HG03025 (cell line): ENCODE measurements at regions not wholly inside any gene's neighbourhood (a gene's known extent, or its start where the extent isn't known, plus 50 kb on each side); places are given as distances from the start of the nearest gene placed in this dataset.

Experiments
- ATAC-seq: cut with Tn5 transposase; IDR thresholded peaks from one replicate; pipeline ENCODE4 v1.9.1; 2021; ENCODE audit warnings: mild to moderate bottlenecking, moderate library complexity; ENCODE audit not compliant: unreplicated experiment, low FRiP score

DNA sequence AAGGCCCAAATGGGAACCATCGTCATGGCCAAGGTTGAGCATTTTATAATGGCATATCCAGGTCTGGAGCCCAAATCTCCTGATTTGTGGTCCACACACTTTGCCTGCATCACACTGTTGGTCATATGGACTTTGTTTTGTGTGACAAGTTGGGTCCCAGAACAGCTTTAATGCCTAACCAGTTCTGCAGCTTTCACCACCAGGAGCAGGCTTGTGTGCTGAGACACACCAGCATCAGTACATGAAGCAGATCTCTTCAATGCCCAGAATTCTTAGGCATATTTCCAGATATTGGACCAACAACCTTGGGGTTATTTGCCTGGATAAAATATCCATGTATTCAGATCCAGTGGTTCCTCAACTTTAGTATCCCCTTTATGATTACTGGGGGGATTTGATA lies 371.3 kb downstream of the FBXW7 start:
- no peak for ATAC-seq

DNA sequence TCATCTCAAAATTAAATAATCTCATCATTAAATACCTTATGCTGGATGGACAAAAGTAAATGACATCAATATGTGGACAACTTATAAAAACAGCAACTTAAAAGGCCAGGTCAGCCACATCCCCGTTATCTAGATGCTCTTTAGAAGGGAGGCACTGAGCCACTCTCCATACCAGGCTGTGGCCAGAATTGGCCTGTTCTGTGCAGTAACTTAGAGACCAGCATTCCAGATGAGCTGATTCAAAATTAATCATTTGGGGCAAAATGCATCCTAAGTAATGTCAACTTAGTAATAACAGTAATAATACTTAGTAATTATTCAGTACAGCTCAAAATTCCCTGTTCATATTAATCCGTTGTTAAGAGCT lies 373.6 kb downstream of the FBXW7 start:
- ATAC-seq: no peak

DNA sequence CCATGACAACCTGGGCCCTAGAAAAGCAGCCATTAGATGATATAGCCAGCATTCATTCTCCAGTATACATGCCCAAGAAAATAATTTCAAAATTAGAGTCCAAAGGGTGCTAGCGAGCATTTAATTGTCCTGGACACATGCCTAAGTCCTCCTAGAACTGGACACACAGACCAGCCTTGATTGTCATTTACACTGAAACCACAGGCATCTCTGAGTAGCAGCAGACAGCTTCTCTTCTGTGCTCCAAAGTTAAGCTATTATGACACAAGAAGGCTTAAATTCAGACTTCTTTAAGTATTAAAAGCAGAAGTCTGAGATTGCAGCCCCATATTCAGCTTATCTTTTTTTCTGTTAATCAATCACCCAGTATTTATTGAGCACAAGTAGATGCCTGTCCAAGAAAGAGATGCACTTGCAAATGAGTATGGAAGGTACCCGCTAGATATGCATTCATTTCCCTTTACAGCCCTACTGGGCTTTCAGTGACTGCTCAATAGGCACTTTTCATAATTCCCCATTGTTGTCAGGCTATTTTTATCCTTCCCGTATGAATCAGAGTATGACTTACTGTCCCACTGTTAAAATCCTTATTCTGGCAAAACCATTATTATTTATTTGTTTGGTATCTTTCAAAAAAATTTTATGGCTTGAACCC lies 374.1 kb downstream of the FBXW7 start:
- ATAC-seq: no peak

DNA sequence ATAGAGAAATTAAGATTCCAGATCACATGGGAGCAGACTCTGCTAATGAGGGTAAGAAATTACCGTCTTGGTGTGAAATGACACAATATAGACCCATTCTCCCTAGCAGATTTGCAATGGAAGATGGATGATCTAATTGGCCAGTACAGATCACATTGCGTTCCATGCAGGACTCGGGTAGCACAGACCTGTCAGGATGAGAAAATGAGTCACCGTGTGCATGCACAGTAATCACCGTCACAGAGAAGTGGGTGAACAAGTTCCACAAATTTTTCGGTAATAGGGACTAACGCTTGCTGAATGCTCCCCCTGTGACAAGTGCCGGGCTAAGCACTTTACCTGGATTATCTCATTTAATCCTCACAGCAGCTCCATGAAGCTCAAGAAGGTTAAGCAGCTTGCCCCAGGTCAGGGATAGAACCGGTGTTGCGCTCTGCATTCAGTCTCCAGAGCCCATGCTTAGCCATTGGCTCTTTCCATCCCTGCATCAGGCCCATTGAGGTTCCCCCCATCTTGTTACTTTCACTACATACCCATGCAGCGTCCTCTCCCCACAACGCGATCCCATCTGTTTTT lies 375.6 kb downstream of the FBXW7 start:
- no peak for ATAC-seq

DNA sequence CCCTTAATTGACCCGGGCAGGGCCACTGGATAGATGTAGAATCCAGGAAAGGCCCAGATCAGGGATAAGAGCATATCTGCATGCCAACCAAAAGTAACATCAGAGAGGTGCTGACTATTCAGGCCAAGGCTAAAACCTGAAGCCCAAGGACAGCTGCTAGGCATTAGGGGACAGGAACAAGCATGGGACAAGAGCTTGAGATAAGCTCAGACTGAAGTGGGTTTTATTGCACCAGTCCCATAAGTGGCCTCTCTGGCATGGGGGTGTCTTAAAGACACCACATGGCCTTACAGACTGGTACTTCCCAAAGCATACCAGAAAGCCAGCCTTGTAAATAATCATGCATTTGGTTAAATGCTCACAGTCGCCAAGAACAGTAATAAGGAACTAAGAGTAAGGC lies 376.1 kb downstream of the FBXW7 start:
- ATAC-seq: no peak

DNA sequence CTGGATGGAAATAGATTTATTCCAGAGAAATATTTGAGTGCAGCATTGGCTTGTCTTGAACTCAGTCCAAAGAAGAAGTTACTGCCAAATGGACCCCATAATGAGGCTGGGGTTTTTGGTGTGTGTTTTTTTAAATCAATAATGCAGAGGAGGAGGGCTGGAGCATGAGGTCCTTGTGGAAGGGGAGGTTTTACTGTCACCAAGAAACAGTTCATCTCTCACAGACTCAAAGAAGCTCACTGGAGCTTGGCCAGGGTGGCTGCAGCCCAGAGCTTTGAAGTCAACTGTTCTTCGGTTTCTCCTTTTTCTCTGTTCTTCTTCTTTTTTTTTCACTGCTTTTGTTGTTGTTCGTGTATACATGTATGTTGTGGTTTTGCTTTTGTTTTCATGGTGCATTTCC lies 377.7 kb downstream of the FBXW7 start:
- ATAC-seq: no peak

DNA sequence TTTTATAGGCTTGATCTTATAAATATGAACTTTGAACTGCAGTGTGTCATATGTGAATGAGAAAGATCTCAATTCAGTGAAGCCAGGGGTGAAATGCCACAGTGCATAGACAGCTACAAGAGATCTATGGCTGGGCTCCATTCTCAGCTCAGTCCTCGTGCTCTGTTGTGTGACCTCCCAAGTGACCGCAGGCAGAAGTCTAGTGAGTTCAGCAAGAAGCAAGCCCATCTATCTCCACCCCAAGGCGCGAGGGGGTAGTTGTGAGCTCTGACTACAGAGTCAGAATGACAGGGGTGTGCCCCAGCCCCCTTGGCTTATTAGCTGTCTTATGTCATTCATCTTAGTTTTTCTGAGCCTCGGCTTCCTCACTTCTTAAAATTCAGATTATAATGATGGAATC lies 378.3 kb downstream of the FBXW7 start:
- ATAC-seq: no peak

DNA sequence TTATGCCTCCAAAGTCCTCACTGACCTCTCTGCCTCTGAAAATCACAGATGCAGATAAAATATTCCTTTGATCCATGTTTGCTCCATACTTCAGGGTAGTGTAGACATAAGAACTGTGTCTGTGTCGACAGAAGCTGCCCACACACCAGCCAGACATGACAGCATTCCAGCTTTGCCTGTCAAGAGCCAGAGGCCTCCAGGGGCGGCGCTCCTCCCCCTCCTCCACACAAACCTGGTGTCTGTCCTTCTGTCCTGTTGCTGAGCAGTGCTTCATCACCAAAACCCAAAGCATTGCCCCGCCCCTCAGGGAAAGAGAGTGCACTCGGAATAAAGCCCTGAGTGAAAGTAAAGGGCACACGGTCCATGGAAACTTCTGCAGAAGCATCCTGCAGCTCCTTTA lies 379.4 kb downstream of the FBXW7 start:
- ATAC-seq: no peak

DNA sequence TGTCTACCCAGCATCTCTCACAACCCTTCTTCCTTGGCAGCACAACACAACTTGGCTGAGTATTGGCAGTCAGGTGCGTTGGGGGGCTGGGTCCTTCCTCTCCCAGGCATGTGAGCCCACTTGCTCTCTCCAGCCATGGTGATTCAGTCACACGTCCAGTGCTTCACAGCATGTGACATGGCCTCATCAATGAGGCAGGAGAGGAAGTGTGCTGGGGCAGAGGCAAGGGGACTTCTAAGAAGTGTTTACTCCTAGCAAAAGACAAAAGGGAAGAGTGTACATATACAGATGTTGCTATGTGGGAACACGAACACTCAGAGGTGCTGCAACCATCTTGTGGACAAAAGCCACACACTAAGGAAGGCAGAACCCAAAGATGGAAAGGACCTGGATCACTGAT lies 380.8 kb downstream of the FBXW7 start:
- no peak for ATAC-seq

DNA sequence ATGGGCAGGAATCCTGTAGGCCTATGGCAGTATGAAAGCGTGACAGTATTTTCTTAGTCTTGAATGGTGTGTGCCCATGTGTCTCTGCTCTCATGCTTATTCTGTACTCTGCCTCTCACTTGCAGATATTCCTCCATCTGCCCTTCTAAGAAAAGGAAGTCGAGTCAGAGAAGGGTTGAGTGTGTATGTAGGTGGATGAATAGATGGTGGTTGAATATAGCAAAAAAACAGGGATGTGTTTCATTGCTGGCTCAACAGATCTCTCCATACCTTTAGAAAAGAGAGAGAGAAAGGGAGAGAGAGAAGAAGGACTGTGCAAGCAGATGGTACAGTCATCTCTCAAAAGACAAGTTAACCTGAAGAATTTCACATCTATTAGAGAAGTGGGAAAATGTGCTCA lies 381.5 kb downstream of the FBXW7 start:
- no peak for ATAC-seq

DNA sequence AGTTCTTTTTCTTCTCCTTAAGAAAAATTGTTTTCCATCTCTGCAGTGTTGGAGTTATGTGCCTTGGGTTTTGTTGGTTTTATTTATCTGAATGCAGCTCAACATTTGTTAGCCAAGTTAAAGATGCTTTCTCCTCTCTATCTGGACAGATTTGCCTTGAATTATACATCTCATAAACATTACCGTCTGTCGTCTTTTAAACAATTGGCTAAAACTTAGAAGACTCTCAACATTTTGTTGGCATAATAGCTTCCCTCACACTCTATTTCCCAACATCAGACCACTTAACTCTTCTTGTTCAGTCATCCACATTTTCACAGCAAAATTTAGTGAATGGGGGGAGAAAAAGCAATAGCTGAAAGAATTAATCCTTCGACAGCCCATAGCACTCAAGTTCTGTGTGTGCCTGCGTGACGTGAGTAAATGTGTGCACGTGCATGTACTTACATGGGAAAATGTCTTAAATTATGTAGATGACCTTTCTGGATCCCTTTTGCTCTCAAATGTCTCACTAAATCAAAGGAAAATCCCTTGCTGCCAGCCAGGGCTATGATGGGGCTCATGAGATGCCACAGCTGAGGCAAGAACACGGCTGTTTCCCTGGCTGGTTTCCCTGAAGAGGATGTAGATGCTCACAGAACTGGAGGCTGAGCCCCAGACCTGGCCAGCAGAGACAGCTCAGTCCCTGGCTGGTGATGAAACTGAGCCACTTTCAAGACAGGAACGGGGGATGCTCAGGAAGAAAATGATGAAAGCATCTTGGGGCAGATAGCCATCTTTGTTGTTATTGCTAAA lies 382.2 kb downstream of the FBXW7 start:
- ATAC-seq: no peak

DNA sequence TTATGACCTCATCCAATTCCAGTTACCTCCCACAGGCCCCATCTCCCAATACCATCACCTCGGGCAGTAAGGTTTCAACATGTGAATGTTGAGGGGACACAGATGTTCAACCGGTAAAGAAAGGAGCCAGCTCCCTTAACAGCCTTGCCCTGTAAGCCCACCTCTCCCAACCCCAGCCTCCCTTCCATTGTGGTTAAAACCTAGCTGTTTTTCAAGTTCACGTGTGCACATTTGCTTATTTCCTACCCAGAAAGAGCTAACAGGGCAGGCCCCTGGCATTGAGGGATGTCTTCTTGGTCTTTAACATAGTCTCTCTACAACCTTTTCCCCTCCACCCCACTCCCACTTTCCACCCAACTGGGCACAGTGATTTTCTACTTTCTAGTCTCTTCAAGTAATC lies 385.7 kb downstream of the FBXW7 start:
- no peak for ATAC-seq

DNA sequence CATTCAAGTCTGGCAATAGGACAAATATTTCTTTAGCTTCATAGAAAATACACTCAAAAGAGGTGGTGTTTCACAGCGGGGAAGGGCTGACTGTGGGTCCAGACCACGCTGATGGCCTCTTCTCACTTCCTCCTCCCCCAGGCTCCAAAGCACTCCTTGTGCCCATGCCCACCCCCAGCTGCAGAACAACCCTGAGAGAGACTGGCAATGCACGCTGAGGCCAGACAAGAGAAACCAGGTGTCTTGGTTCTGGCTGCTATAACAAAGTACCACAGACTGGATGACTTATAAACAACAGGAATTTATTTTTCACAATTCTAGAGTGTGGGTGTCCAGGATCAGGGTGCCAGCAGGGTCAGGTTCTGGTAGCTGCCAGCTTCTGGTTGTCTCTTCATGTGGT lies 386.1 kb downstream of the FBXW7 start:
- ATAC-seq: no peak

DNA sequence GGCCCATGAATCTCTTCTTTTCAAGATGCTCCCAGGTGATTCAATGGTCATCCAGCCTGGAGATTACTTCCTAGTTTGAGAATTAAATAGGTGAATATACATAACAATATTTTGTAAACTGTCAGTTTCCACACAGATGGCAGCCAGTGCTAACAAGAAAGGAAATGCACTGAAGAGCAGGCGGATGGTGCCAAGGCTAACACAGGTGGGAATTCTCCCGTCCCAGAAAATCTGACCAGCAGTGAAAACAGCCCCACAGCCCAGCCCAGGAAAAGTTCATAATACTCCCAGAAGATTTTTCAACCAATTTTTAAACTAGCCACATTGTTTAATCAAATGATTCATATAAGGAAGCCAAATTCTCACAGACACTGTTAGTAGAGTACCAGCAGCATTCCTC lies 387.2 kb upstream of the GATB start:
- no peak for ATAC-seq

DNA sequence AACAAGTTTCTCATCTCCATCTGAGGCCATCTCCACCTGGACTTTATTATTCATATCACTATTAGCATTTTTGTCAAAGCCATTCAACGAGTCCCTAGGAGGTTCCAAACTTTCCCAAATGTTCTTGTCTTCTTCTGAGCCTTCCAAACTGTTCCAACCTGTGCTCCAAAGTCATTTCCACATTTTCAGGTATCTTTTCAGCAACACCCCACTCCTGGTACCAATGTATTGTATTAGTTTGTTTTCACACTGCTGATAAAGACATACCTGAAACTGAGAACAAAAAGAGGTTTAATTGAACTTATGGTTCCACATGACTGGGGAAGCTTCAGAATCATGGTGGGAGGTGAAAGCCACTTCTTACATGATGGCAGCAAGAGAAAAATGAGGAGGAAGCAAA lies 385.4 kb upstream of the GATB start:
- ATAC-seq: no peak

DNA sequence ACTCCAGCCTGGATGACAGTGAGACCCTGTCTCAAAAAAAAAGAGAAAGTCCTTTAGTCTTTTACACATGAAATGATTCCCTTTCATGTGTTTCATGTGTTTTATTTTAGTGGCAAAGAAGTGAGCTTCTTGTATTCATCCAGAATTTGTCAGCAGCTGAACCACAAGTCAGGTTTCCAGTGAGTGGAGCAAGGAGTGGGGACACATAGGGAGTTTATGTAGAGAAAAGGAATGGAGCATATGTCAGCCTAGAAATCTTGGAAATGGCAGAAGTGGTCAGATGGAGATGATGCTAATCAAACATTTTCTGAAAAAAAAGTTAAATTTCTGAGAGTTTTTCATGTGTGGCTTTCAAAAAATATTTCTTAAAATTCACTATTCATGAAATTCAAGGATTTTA lies 383.0 kb upstream of the GATB start:
- no peak for ATAC-seq

DNA sequence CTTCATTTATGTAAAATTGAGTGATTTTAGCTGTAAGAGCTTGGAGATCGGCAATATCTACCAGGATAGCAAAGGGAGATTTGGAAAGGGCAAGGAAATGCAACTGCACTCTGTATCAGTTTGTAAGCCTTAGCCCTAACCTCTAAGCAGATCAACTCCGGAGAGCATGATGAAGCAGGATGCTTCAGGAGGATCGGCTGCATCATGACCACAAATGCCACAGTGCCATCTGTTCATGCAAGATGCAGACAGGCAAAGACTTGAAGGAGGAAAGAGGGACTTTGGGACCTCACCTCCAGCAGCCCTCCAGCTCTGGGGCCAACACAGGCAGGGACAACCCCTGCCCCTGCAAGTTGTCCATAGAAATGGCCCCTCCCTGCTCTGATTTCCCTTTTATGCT lies 377.6 kb upstream of the GATB start:
- ATAC-seq: no peak

DNA sequence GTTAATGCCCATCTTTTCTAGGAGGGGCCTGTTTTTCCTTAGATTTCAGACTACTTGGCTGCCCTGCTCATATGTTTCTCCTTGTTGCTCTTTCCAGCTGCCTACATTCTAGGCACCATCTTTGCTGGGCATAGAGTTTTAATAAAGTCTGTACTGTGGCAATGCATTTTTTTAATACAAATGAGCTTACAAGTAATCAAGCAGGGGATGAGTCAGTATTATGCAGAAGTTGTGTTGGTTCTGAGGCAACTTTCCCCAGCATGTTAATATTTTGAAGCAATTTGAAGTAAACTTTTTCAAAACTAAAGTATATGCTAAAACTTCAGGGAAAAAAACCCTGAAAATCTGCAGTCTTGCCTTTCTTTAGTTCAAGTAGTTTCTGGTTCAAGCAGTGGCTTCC lies 372.0 kb upstream of the GATB start:
- ATAC-seq: no peak

DNA sequence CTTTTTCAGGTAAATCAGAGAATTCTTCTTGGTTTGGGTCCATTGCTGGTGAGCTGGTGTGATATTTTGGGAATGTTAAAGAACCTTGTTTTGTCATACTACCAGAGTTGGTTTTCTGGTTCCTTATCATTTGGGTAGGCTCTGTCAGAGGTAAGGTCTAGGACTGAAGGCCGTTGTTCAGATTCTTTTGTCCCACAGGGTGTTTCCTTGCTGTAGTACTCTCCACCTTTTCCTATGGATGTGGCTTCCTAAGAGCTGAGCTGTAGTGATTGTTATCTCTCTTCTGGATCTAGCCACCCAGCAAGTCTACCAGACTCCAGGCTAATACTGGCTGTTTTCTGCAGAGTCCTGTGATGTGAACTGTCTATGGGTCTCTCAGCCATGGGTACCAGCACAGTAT lies 367.5 kb upstream of the GATB start:
- ATAC-seq: no peak

DNA sequence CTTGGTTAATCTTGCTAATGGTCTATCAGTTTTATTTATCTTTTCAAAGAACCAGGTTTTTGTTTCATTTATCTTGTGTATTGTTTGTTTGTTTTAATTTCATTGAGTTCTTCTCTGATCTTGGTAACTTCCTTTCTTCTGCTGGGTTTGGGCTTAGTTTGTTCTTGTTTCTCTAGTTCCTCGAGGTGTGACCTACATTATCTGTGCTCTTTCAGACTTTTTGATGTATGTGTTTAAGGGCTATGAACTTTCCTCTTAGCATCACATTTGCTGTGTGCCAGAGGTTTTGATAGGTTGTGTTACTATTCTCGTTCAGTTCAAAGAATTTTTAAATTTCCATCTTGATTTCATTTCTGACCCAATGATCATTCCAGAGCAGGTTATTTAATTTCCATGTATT lies 365.4 kb upstream of the GATB start:
- ATAC-seq: no peak

DNA sequence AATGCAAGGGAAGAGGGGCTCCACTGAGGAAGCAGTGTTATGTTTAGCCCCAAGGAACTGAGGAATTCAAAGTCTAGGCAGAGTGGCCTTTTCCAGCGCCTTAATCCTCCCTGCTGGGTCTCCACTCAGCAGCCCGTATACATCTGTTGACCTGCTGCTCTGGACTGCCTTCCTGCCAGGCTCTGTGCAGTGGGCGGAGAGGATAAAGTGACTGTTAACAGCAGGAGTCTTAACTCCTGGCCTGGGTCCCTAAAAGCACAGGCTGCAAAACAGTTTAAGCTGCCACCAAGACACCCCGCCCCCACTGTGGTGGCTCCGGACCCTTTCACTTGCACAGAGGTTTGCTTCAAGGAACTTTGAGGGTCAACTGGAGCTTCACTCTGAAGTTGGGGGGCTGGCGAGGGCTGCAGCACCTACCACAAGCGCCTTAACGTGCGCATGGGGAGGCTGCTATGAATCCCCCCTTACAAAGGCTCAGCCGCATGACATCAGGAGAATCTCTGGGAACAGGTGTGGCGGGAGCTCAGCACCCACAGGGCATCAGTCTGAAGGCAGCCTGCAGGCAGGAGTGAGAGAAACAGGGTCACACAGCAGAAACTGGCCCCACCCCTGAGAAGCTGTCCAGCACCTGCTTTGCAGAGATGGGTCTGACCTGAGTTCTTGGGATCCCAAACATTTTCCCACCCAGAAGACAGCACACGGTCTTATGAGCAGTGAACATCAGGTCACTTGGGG lies 358.2 kb upstream of the GATB start:
- no peak for ATAC-seq
